Ascending aorta (tissue), 2 donors: ENCODE measurements at regions not wholly inside any gene's neighbourhood (a gene's known extent, or its start where the extent isn't known, plus 50 kb on each side); places are given as distances from the start of the nearest gene placed in this dataset.

Experiments
- DNase-seq, 2 donors: peaks; one replicate each; pipeline ENCODE4 v3.0.0-alpha.2; 2019; ENCODE audit warnings: low spot score in 2 of 2
- H3K27ac ChIP-seq, 2 donors: fragments of 200-600 bp; sonication (generic); one replicate each; pipeline ENCODE4 v1.5.1; 2016 to 2017; ENCODE audit warnings: mild to moderate bottlenecking in 1 of 2
- H3K27me3 ChIP-seq: fragments of 200-600 bp; sonication (generic); one replicate; pipeline ENCODE4 v1.5.1; 2017
- H3K36me3 ChIP-seq, 2 donors: fragments of 200-600 bp; sonication (generic); one replicate each; pipeline ENCODE4 v1.5.1; 2016
- H3K4me1 ChIP-seq, 2 donors: fragments of 200-600 bp; sonication (generic); one replicate each; pipeline ENCODE4 v1.5.1; 2016 to 2017; ENCODE audit warnings: mild to moderate bottlenecking in 1 of 2
- H3K4me3 ChIP-seq, 2 donors: fragments of 200-600 bp; sonication (generic); one replicate each; pipeline ENCODE4 v1.5.1; 2016 to 2017; ENCODE audit warnings: mild to moderate bottlenecking in 1 of 2
- H3K9me3 ChIP-seq, 2 donors: fragments of 200-600 bp; sonication (generic); one replicate each; pipeline ENCODE4 v1.5.1; 2016
- intact Hi-C: fragments of 100-400 bp; cut with DNase I; formaldehyde crosslinking; loops from one replicate; pipeline ENCODE4 v1.15.1; 2023
- TF ChIP-seq, protein P1 (sequence below), 3 experiments: fragments of 200-600 bp in 2 of 3; fragments of 450-650 bp in 1 of 3; sonication (generic) in 2 of 3; IDR thresholded peaks; one replicate each; pipeline ENCODE4 v1.5.1; 2016 to 2019; ENCODE audit warnings: antibody characterized with exemption in 3 of 3, mild to moderate bottlenecking in 1 of 3, moderate library complexity in 1 of 3

DNA sequence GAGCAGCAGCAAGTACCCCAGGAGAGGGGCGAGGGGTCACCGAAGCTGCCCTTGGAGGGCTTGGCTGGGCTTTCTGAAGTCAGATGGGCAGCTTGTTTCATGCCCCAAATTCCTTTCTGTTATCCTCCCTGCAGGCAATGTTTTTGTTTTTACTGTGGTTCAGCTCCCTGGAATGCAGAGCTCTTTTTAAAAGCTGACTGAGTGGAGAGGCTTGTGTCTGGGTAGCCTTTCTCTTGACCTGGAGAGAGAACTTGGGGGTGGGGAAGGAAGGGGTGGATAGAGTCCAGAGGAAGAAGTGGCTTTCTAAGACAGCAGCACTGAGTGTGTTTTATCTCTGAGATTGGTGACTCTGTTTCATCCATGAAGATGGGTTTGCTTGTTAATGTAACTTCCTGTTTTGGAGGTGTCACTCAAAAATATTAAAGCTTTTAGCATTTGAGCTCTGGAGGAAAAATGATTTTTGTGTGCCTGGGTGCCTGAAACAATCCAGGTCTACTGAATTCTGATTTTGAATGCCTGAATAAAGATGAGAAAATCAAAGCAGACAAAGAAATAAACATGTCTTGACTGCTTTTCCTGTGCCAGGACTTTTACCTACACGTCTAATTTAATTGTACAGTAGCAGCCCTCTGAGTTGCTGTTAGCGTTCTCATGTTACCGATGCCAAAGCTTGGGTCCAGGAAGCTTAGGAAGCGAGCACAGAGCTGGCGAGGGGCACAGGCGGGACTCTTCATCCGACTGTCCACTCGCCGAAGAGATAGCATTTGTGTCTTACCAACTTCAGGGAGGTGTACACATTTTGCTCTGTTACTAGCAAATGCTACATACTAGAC is 78.2 kb upstream of the EEF1E1 start:
- peak overlapping the region; percentile 49 to 67 for H3K27ac ChIP-seq

DNA sequence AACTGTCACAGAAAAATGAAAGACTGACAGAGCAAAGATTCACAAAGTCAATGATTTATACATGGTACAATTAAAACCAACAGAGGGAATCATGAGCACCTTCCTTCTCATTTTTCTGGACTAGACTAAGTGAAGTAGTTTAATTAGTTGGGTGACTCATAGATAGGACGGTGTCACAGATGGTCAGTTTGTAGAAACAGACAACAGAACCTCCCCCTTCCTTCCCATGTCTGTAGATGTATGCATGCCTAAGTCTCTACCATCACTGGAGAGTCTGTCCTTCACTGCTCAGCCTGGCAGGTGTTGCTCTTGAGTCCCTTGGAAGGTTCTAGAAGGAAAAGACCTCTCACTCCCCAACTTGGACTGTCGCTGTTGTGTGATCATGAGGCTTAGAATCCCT is 75.4 kb upstream of the EEF1E1 start:
- Histone ChIP-seq H3K36me3 (no peaks in the 10 kb centered on the region), H3K4me3 (no peak overlapping the region), H3K27ac (no peak overlapping the region), H3K9me3 (no peaks in the 10 kb centered on the region), H3K27me3 (no peaks in the 10 kb centered on the region), H3K4me1 (peaks cover 2 to 21% of the 10 kb centered on the region in 2 donors)
- TF ChIP-seq, protein P1, sequence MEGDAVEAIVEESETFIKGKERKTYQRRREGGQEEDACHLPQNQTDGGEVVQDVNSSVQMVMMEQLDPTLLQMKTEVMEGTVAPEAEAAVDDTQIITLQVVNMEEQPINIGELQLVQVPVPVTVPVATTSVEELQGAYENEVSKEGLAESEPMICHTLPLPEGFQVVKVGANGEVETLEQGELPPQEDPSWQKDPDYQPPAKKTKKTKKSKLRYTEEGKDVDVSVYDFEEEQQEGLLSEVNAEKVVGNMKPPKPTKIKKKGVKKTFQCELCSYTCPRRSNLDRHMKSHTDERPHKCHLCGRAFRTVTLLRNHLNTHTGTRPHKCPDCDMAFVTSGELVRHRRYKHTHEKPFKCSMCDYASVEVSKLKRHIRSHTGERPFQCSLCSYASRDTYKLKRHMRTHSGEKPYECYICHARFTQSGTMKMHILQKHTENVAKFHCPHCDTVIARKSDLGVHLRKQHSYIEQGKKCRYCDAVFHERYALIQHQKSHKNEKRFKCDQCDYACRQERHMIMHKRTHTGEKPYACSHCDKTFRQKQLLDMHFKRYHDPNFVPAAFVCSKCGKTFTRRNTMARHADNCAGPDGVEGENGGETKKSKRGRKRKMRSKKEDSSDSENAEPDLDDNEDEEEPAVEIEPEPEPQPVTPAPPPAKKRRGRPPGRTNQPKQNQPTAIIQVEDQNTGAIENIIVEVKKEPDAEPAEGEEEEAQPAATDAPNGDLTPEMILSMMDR (IDR thresholded peaks at IDR 0.05): no peak
- no peak for DNase-seq
- intact Hi-C loops: no loop called here

More for the DNA sequence above, 78.2 kb upstream of the EEF1E1 start:
- intact Hi-C loops: loop anchor here (5.0 kb wide), 1 partner anchor 113 kb away; no protein-coding TSS in a partner anchor
- H3K27me3 ChIP-seq: no peaks in the 10 kb centered on the region
- no peaks in the 10 kb centered on the region for H3K36me3 ChIP-seq
- no peaks in the 10 kb centered on the region for H3K9me3 ChIP-seq
- TF ChIP-seq, protein P1 (IDR thresholded peaks at IDR 0.05): no peak
- peaks cover 2 to 28% of the 10 kb centered on the region in 2 donors for H3K4me1 ChIP-seq
- DNase-seq: peak in 1 of 2 donors; percentile 66
- no peak overlapping the region for H3K4me3 ChIP-seq

DNA sequence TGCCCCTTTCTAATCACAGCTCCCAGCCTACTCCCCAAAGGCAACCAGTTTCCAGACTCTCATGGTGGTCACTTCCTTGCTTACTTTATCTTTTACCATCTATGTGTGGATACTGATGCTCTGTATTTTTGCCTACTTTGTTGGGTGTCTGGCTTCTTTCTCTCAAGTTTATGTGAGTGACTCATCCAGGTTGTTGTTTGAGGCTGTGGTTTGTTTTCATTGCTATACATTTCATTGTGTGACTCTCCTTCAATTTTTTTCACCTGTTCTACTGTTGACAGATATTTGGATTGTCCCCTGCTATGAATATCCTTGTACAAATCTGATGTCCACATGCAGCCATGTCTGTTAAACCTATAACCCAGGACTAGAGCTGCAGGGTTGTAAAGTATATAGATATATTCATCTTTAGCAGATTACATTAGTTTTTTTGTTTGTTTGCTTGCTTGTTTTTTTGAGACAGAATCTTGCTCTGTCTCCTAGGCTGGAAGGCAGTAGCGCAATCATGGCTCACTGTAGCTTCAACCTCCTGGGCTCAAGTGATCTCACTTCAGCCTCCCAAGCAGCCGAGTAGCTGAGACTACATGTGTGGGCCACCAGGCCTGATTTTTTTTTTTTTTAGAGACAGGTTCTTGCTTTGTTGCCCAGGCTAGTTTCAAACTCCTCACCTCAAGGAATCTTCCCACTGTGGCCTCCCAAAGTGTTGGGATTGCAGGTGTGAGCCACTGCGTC is 72.9 kb upstream of the EEF1E1 start:
- intact Hi-C loops: no loop called here
- no peak for DNase-seq
- H3K4me3 ChIP-seq: no peak overlapping the region
- peaks cover 2 to 8% of the 10 kb centered on the region in 2 donors for H3K4me1 ChIP-seq
- H3K27me3 ChIP-seq: no peaks in the 10 kb centered on the region
- no peak overlapping the region for H3K27ac ChIP-seq
- H3K9me3 ChIP-seq: no peaks in the 10 kb centered on the region
- TF ChIP-seq, protein P1 (IDR thresholded peaks at IDR 0.05): no peak
- H3K36me3 ChIP-seq: no peaks in the 10 kb centered on the region

DNA sequence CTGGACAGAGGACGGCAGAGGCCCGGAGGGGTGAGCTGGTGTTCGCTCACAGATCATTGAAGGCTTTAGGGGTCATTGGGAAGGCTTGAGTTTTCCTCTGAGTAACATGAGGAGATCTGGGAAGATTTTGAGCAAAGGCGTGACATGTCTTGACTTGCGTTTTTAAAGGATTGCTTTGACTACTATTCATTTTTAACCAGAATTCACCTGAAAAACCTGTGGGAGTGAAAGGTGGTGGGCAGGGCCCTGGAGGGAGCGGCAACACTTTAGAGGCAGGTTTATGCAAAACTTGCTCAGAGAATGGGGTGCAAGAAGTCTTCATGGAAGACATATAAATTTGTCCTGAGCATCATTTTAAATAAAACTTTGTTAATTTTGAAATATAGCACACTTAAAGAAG is 72.2 kb upstream of the EEF1E1 start:
- intact Hi-C loops: no loop called here
- Histone ChIP-seq H3K36me3 (no peaks in the 10 kb centered on the region), H3K9me3 (no peaks in the 10 kb centered on the region), H3K27ac (no peak overlapping the region), H3K4me1 (peaks cover 0 to 1% of the 10 kb centered on the region in 2 donors), H3K27me3 (no peaks in the 10 kb centered on the region), H3K4me3 (no peak overlapping the region)
- no peak for DNase-seq
- TF ChIP-seq, protein P1 (IDR thresholded peaks at IDR 0.05): no peak

DNA sequence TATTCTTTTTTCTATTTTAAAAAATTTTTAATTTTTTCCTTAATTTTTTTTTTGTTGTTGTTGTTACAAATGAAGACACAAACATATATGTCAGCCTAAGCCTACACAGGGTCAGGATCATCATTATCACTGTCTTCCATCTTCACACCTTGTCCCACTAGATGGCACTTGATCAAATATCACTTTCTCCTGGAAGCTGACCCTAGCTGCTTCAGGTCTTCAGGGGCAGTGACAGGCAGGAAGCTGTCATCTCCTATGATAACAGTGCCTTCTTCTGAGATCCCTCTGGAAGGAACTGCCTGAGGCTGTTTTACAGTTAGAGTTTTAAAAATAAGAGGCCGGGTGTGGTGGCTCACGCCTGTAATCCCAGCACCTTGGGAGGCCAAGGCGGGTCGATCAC is 70.2 kb upstream of the EEF1E1 start:
- intact Hi-C loops: no loop called here

More for the DNA sequence above, 70.2 kb upstream of the EEF1E1 start:
- H3K4me3 ChIP-seq: no peak overlapping the region
- TF ChIP-seq, protein P1 (IDR thresholded peaks at IDR 0.05): no peak
- no peaks in the 10 kb centered on the region for H3K4me1 ChIP-seq
- no peaks in the 10 kb centered on the region for H3K27me3 ChIP-seq
- H3K27ac ChIP-seq: no peak overlapping the region
- H3K36me3 ChIP-seq: no peaks in the 10 kb centered on the region
- no peaks in the 10 kb centered on the region for H3K9me3 ChIP-seq
- DNase-seq: no peak
